Stimulated activated CD4-positive, alpha-beta T cell treated with anti-CD3 and anti-CD28 coated beads, Interleukin-12 subunit alpha, Interleukin-12 subunit beta, amount 100 ng/mL, for 48 hours (primary cell): ENCODE measurements at regions not wholly inside any gene's neighbourhood (a gene's known extent, or its start where the extent isn't known, plus 50 kb on each side); places are given as distances from the start of the nearest gene placed in this dataset.

Experiments
- DNase-seq, 3 donors: peaks; one replicate each; pipeline ENCODE4 v3.0.0-alpha.2; 2020; ENCODE audit warnings: low read depth in 2 of 3, low spot score in 1 of 3

DNA sequence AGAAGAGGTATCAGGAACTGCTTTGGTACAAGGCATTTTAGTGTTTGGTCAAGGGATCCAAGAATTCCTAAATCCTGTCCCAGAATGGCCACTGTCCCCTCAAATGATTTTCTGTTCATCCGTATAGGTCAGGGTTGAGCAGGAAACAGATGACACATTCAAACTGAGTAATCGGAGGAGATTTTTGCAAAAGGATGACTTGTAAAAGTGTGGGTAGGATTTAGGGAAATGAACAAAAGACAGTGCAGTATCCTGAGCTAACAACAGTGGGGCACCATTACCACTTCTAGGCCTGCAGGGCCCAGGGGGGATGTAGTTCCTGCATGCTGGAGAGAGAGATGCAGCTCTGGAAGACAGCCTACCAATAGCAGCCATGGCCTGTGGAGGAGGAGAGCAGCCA lies 290.1 kb downstream of the ZSWIM6 start:
- DNase-seq, result no peak

DNA sequence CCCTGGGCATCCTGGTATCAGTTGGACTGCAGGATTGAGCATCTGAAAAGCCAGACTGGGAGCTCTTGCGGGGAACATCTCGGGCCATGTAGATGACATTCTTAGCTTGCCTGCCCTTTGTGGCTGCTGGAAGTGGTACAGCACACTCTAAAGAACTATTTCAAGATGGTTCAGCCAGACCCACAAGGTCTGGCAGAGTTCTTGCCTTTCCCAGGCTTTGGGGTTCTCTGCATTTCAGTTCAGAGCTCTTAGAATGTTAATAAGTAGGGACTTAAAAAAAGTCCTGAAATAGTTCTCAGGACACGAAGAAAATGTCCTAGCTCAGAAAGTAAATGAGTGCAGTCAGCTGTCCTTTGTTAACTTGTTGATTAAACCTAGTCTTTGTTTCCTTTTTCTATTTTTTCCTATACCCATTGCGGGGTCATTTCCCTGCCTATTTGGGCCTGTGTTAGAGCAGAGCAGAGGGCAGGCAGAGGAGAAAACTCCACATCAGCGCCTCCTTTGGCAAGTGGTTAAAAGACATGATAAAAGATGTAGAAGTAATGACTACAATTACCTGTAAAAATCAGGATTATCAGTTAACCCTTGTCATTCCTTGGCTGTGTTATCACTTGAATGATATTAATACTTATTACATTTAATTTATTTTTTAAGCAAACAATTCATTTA lies 291.5 kb downstream of the ZSWIM6 start:
- no peak for DNase-seq

DNA sequence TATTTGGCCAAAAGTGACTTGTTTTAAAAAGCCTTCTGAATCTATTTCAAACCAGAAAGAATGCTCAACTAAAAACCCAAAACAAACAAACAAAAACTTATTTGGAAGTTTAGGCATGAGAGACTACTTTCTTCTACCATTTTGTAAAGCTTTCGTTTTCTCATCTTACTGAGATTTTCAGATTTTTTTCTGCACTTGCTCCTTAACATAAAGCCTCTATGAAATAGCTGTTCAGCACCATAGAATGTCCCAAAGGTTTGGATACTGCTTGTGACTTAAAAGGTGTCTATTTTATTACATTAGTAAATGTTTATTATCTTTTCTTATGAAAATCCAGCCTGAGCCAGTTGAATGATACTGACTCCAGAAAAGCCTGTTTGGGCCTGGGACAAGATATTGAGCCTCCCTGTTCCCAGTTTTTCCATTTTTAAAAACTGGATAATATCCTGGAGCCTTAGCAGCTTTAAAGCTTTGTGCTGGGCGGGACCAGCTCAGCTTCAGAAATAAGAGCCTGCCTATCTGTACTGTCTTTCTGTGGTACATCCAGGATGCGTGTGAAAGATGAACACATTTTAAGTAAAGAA lies 292.6 kb downstream of the ZSWIM6 start:
- no peak for DNase-seq

GRCh38 chr5:61625137-61625561 lies 293.1 kb downstream of the ZSWIM6 start:
- no peak for DNase-seq

- DNase-seq, result peak; percentile 7 to 26 (median 14)
These were observed 293.9 kb downstream of the ZSWIM6 start for GRCh38 chr5:61625681-61626621.

- DNase-seq, result no peak
These were observed 294.7 kb downstream of the ZSWIM6 start for GRCh38 chr5:61626639-61627282.

- DNase-seq, result no peak
These were observed 295.5 kb downstream of the ZSWIM6 start for GRCh38 chr5:61627531-61627930.

GRCh38 chr5:61630908-61631307 lies 298.9 kb downstream of the ZSWIM6 start:
- DNase-seq, result no peak

- no peak for DNase-seq
These were observed 299.4 kb downstream of the ZSWIM6 start for GRCh38 chr5:61631438-61631941.

DNA sequence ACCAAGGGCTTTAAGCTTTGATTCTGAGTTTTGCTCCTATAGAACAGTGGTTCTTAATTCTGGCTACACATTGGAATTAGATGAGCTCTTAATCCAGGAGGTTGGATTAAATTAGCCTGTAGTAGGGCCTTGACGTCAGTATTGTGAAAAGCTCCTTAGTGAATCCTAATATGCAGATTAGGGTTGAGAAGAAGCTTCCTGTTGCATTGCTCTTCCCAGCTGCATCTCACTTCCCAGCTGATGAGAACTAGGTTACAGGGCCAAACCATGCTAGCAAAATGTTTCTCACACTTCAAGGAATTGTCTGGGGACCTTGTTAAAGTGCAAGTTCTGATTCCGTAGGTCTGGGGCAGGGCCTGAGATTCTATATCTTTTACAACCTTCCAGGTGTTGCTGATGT lies 300.0 kb downstream of the ZSWIM6 start:
- no peak for DNase-seq

GRCh38 chr5:61635271-61635670 lies 303.2 kb downstream of the ZSWIM6 start:
- DNase-seq, result no peak

GRCh38 chr5:61637566-61637965 lies 305.5 kb downstream of the ZSWIM6 start:
- no peak for DNase-seq

DNA sequence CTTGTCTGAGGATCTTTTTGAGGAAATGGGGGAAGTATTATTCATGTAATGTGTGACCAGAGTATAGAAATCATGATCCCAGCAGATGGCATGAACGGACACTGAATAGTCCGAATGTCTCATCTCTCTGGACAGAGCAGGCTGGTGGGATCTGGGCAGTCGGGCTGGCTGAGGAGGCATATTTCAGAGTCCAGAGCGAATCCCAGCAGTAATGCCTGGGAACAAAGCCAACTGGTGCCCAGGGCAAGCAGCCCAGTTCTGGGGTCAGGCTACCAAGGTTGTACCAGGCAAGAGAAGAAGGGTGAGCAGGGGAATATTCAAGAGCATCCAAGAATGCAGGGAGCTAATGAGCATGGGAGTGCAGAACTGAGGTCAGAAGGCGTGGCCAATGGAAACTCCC lies 306.4 kb downstream of the ZSWIM6 start:
- DNase-seq, result no peak

DNA sequence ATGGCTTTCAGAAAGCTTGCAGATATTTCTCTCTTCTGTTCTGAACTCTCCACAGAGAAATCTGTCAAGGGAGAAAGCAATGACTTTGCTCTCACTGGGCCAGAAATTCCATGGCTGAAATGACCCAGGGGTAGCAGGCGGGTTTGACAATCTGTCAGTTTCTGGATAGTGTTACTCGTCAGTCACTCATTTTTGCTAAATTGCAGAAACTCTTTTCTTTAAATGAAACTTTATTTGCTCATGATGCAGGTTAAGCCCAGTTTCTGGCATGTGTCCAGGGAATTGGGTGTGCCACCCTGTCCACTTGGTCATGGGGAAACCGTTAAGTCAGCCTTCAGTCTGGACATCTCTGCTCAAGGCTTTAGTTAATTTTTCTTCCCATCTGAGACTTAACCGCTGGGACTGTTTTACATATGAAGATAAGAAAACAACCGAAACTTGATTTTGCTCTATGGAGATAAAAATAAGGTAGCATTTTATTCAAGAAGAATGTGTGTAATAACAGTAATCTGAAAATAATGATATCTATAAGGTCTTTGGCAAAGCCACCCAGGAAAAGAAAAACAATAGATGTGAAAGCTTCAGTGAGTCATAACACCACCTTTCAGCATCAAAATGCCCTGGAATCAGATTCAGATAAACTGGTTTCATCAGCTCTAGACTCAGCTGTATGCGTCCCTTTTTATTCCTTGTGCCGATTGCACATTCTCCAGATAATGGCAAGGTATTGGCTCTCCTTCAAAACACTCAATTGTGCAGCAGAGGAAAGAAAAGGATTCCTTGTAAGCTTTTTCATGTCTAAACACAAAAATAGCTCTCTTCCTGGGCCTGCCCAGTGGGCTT lies 308.3 kb downstream of the ZSWIM6 start:
- DNase-seq, result no peak

- no peak for DNase-seq
These were observed 309.9 kb downstream of the ZSWIM6 start for GRCh38 chr5:61641748-61642565.

DNA sequence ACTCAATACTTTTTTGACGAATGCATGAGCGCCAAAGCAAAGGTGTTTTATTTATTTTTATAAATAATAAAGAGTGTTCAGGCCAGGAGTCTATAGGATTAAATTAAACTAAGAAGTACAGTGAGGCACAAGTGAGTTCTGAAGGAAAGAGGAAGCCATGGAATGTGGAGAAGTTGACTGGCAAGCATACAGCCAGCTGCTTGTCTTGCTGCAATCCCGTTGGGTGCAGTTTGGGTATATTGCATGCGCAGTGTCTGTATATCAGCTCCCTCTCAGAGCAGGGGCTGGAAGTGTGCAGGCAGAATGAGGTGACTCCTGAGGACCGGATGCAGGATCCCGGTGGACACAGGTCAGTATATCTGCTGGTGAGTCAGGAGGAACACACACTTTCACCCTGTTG lies 315.6 kb downstream of the ZSWIM6 start:
- DNase-seq, result no peak

DNA sequence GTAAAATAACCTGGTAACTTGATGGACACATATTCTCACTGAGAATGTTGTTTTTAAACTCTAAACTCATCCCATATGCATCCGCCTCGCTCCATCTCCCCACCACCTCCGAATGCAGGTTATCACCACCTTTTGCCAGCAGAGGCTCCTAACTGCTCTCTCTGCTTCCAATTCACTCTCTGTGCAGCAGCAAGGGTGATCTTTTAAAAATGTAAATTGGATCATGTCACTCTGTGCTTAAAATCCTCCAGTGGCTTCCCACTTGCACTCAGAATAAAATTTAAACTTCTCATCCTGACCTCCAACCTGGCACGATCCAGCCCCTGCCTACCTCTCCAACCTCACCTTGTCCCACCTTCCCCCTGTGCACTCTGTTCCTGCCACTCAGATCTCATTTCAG lies 317.2 kb downstream of the ZSWIM6 start:
- DNase-seq, result no peak

- no peak for DNase-seq
These were observed 317.9 kb downstream of the ZSWIM6 start for GRCh38 chr5:61649971-61650370.

- no peak for DNase-seq
These were observed 318.6 kb downstream of the ZSWIM6 start for GRCh38 chr5:61650661-61651060.

DNA sequence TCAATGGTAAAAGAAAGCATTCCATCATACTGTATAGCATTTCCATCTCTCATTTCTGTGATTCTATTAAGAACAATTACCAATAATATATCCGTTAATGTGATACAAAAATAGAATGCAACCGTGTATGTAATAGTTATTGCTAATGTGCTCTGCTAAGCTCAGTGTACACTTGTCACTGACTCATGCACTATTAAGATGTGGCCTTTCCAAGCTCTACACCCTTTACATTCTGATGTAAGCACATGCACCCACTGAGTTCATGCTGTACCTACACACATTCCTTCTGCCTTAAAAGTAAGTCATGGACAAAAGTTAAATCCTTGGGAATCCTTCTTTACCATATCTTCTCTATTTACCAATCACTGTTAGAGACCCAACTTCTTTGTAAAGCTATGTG lies 319.1 kb downstream of the ZSWIM6 start:
- no peak for DNase-seq
